ENCODE measurements at regions not wholly inside any gene's neighbourhood (a gene's known extent, or its start where the extent isn't known, plus 50 kb on each side); places are given as distances from the start of the nearest gene placed in this dataset.

DNA sequence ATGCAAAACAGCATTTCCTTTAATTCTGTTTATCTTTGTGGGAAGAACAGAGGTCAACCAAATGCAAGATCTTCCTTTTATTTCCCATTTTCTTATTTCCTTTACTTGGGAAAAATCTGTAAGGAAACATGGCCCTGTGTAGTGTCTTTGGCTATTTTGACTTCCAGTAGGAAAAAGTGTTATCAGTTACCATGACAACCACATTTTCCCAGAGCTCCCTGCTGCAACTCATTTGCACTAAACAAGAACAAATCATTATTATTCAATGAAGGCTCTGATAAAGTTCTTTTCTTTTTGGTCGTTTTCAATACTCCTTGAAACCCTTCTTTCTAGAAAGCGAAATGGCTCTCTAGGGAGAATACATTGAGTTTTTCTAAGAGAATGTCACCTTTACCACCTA, 117.2 kb upstream of the DDX53 start:
- ChIA-PET CTCF (no interaction called here), POLR2A (no interaction called here)
- Histone ChIP-seq H3K4me3 (ENCODE audit: low read depth, low read length) (no peak overlapping the region), H3K9me3 (ENCODE audit: control insufficient read depth, insufficient read depth, low read depth, low read length) (no peaks in the 10 kb centered on the region), H3K4me1 (ENCODE audit: control insufficient read depth, insufficient read depth, low read length) (no peaks in the 10 kb centered on the region), H3K36me3 (ENCODE audit: control insufficient read depth in 2 of 2, insufficient read depth in 1 of 2, low read length in 2 of 2) (no peaks in the 10 kb centered on the region), H3K27ac (ENCODE audit: extremely low read depth, low read depth, low read length) (no peak overlapping the region)
- no peak for TF ChIP-seq OSR2 (tag by site-specific recombination; IDR thresholded peaks at IDR 0.05)
- no peak for TF ChIP-seq KLF7 (tag by site-specific recombination; IDR thresholded peaks at IDR 0.05; ENCODE audit: borderline replicate concordance)
- TF ChIP-seq ZNF292 (tag by site-specific recombination; IDR thresholded peaks at IDR 0.05; ENCODE audit: borderline replicate concordance, low read depth) = no peak
- TF ChIP-seq FEZF1 (tag by site-specific recombination; IDR thresholded peaks at IDR 0.05) = no peak
- no peak for TF ChIP-seq ZIC2 (tag by site-specific recombination; IDR thresholded peaks at IDR 0.05)
- no peak for TF ChIP-seq ZNF184 (tag by site-specific recombination; IDR thresholded peaks at IDR 0.05)
- no peak for TF ChIP-seq ZNF350 (tag by site-specific recombination; IDR thresholded peaks at IDR 0.05)
- TF ChIP-seq ZNF354C (tag by site-specific recombination; IDR thresholded peaks at IDR 0.05; ENCODE audit: borderline replicate concordance, low read depth) = no peak
- TF ChIP-seq, protein P1, sequence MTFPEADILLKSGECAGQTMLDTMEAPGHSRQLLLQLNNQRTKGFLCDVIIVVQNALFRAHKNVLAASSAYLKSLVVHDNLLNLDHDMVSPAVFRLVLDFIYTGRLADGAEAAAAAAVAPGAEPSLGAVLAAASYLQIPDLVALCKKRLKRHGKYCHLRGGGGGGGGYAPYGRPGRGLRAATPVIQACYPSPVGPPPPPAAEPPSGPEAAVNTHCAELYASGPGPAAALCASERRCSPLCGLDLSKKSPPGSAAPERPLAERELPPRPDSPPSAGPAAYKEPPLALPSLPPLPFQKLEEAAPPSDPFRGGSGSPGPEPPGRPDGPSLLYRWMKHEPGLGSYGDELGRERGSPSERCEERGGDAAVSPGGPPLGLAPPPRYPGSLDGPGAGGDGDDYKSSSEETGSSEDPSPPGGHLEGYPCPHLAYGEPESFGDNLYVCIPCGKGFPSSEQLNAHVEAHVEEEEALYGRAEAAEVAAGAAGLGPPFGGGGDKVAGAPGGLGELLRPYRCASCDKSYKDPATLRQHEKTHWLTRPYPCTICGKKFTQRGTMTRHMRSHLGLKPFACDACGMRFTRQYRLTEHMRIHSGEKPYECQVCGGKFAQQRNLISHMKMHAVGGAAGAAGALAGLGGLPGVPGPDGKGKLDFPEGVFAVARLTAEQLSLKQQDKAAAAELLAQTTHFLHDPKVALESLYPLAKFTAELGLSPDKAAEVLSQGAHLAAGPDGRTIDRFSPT (tag by site-specific recombination; IDR thresholded peaks at IDR 0.05) = no peak
- TF ChIP-seq ZNF175 (tag by site-specific recombination; IDR thresholded peaks at IDR 0.05) = no peak
- no peak for TF ChIP-seq ZNF777 (tag by site-specific recombination; IDR thresholded peaks at IDR 0.05; ENCODE audit: borderline replicate concordance)
- TF ChIP-seq ZNF211 (tag by site-specific recombination; IDR thresholded peaks at IDR 0.05; ENCODE audit: low read depth) = no peak
- no peak for TF ChIP-seq ZNF747 (tag by site-specific recombination; IDR thresholded peaks at IDR 0.05)
- TF ChIP-seq ZNF341 (tag by site-specific recombination; IDR thresholded peaks at IDR 0.05; ENCODE audit: low read depth) = no peak
- no peak for TF ChIP-seq ZNF37A (tag by site-specific recombination; IDR thresholded peaks at IDR 0.05)
- TF ChIP-seq ZNF596 (tag by site-specific recombination; IDR thresholded peaks at IDR 0.05) = no peak

DNA sequence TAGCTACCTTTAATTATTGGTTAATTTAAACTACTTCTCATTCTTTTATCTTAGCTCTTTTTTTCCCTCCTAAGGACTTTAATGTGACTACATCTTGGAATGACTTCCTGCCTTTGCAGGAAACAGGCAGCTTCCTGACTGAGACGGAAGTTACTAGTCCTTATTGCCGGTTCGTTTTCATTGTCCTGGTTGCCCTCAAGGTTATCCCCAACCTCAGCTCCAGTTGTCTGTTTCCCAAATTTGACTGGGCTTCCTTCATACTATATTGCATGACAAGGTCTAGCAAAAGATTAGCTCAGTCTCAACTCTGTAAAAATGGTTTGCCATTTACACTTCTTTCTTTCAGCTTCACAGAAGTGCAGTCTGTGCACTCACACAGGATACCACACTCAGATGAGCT, 109.9 kb upstream of the DDX53 start:
- Histone ChIP-seq H3K4me1 (ENCODE audit: control insufficient read depth, insufficient read depth, low read length) (no peaks in the 10 kb centered on the region), H3K27ac (ENCODE audit: extremely low read depth, low read depth, low read length) (no peak overlapping the region), H3K9me3 (ENCODE audit: control insufficient read depth, insufficient read depth, low read depth, low read length) (no peaks in the 10 kb centered on the region), H3K36me3 (ENCODE audit: control insufficient read depth in 2 of 2, insufficient read depth in 1 of 2, low read length in 2 of 2) (no peaks in the 10 kb centered on the region), H3K4me3 (ENCODE audit: low read depth, low read length) (no peak overlapping the region)
- POLR2A ChIA-PET = no interaction called here
- CTCF ChIA-PET = no interaction called here
- no peak for TF ChIP-seq ZSCAN23 (tag by site-specific recombination; IDR thresholded peaks at IDR 0.05)
- no peak for TF ChIP-seq KLF16 (tag by site-specific recombination; IDR thresholded peaks at IDR 0.05)
- no peak for TF ChIP-seq ZEB2 (tag by site-specific recombination; IDR thresholded peaks at IDR 0.05)
- no peak for TF ChIP-seq ZNF202 (tag by site-specific recombination; IDR thresholded peaks at IDR 0.05; ENCODE audit: borderline replicate concordance)
- no peak for TF ChIP-seq ZNF404 (tag by site-specific recombination; IDR thresholded peaks at IDR 0.05)
- TF ChIP-seq ZNF292 (tag by site-specific recombination; IDR thresholded peaks at IDR 0.05; ENCODE audit: borderline replicate concordance, low read depth) = no peak
- TF ChIP-seq, protein P2, sequence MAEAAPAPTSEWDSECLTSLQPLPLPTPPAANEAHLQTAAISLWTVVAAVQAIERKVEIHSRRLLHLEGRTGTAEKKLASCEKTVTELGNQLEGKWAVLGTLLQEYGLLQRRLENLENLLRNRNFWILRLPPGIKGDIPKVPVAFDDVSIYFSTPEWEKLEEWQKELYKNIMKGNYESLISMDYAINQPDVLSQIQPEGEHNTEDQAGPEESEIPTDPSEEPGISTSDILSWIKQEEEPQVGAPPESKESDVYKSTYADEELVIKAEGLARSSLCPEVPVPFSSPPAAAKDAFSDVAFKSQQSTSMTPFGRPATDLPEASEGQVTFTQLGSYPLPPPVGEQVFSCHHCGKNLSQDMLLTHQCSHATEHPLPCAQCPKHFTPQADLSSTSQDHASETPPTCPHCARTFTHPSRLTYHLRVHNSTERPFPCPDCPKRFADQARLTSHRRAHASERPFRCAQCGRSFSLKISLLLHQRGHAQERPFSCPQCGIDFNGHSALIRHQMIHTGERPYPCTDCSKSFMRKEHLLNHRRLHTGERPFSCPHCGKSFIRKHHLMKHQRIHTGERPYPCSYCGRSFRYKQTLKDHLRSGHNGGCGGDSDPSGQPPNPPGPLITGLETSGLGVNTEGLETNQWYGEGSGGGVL (tag by site-specific recombination; IDR thresholded peaks at IDR 0.05) = no peak
- no peak for TF ChIP-seq ZNF501 (tag by site-specific recombination; IDR thresholded peaks at IDR 0.05)
- no peak for TF ChIP-seq ZNF146 (tag by site-specific recombination; IDR thresholded peaks at IDR 0.05)
- TF ChIP-seq, protein P3, sequence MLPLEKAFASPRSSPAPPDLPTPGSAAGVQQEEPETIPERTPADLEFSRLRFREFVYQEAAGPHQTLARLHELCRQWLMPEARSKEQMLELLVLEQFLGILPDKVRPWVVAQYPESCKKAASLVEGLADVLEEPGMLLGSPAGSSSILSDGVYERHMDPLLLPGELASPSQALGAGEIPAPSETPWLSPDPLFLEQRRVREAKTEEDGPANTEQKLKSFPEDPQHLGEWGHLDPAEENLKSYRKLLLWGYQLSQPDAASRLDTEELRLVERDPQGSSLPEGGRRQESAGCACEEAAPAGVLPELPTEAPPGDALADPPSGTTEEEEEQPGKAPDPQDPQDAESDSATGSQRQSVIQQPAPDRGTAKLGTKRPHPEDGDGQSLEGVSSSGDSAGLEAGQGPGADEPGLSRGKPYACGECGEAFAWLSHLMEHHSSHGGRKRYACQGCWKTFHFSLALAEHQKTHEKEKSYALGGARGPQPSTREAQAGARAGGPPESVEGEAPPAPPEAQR (tag by site-specific recombination; IDR thresholded peaks at IDR 0.05) = no peak
- TF ChIP-seq ZNF514 (tag by site-specific recombination; IDR thresholded peaks at IDR 0.05) = no peak
- no peak for TF ChIP-seq ZNF473 (tag by site-specific recombination; IDR thresholded peaks at IDR 0.05)
- TF ChIP-seq, protein P4, sequence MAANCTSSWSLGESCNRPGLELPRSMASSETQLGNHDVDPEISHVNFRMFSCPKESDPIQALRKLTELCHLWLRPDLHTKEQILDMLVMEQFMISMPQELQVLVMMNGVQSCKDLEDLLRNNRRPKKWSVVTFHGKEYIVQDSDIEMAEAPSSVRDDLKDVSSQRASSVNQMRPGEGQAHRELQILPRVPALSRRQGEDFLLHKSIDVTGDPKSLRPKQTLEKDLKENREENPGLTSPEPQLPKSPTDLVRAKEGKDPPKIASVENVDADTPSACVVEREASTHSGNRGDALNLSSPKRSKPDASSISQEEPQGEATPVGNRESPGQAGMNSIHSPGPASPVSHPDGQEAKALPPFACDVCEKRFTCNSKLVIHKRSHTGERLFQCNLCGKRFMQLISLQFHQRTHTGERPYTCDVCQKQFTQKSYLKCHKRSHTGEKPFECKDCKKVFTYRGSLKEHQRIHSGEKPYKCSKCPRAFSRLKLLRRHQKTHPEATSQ (tag by site-specific recombination; IDR thresholded peaks at IDR 0.05) = no peak
- TF ChIP-seq, protein P5, sequence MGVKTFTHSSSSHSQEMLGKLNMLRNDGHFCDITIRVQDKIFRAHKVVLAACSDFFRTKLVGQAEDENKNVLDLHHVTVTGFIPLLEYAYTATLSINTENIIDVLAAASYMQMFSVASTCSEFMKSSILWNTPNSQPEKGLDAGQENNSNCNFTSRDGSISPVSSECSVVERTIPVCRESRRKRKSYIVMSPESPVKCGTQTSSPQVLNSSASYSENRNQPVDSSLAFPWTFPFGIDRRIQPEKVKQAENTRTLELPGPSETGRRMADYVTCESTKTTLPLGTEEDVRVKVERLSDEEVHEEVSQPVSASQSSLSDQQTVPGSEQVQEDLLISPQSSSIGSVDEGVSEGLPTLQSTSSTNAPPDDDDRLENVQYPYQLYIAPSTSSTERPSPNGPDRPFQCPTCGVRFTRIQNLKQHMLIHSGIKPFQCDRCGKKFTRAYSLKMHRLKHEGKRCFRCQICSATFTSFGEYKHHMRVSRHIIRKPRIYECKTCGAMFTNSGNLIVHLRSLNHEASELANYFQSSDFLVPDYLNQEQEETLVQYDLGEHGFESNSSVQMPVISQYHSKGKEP (tag by site-specific recombination; IDR thresholded peaks at IDR 0.05) = no peak
- TF ChIP-seq BCL11B (tag by site-specific recombination; IDR thresholded peaks at IDR 0.05; ENCODE audit: low read depth) = no peak
- TF ChIP-seq ZNF350 (tag by site-specific recombination; IDR thresholded peaks at IDR 0.05) = no peak

Data from HEK293 (cell line).